ENCODE measurements at regions not wholly inside any gene's neighbourhood (a gene's known extent, or its start where the extent isn't known, plus 50 kb on each side); places are given as distances from the start of the nearest gene placed in this dataset.

DNA sequence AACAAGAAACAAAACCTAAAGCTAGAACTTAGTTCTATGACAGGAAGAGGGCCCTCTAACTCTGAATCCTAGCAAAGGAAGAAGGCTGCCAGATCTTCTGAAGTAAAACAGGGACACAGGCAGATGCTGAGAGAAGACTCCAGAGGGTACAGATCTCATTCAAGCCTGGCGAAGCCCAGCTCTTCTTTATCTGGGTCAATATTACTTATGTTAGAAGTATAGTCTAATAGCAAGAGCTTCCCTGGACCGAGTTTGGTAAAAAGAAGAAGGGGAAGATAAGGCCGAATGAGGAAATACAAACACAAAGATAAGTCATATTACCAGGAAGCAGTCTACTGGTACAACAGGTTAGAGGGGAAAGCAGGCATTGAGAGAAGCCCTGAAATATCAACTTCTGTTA, 79.9 kb upstream of the CCDC91 start:
- DNase-seq, result no peak

GRCh38 chr12:28114488-28114887, 75.8 kb upstream of the CCDC91 start:
- DNase-seq, result no peak

DNA sequence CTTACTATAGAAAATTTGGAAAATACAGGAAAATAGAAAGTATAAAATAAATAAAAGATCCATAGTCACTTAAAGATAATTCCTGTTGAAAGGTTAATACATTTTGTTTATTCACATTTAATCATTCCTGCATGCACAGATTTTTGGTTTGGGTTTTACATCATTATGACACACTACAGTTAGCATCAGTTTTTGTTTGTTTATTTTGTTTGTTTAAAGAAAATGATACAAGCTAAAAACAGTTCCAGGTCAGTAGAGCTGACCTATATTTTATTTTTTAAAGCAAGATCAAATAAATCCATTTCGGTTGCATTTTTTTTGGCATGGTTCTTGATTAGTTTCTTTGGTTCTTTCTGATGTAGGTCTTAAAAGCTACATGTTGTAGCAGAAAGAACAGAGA, 68.8 kb upstream of the CCDC91 start:
- no peak for DNase-seq

DNA sequence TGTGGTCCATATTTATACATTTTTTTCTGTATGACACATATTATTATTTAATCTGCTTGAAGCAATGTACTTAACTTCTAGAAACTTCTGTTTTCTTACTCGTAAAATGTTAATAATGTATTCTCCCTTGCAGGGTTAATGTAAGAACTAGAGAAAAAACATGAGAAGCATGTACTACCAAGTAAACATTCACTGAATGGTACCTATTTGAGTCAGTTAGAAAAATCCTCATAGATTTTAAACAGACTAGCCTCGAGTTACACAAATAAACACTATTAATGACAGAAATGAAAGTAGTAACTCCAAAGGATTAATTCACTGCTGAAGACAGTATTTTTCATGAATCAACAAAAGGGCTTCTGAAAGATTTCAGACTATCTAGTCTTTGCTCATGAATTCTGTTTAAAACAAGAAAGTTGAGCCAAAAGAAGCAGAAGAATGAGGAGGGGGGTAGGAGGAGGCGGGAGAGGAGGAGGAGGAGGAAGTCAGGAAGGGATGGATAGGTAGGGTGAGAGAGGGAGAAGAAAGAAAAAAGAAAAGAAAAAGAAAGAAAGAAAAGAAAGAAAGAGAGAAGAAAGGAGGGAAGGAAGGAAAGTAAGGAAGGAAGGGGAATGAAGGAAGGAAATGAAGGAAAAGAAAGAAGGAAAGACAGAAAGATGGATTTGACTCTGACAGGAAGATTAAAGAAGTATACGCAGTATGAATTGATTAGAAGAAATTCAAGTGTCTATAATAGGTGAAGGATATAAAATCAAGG, 68.2 kb upstream of the CCDC91 start:
- DNase-seq, result no peak

DNA sequence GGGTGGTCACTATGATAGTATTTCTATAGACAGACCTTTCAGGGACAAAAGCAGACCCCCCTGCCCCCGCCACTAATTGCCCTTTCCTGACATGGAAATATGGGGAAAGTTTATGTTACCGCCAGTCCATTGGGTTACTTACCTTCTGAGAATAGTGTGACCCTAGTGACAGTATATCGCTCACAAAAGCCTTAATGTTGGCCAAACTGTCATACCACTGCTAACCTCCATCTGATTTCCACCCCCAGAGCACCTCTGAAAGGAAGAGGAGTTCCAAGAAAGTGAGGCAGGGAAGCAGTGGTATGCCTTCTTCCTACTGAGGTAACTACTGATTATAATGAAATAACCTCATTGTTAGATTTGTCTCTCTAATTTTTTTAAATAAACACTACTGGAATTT, 67.5 kb upstream of the CCDC91 start:
- no peak for DNase-seq

DNA sequence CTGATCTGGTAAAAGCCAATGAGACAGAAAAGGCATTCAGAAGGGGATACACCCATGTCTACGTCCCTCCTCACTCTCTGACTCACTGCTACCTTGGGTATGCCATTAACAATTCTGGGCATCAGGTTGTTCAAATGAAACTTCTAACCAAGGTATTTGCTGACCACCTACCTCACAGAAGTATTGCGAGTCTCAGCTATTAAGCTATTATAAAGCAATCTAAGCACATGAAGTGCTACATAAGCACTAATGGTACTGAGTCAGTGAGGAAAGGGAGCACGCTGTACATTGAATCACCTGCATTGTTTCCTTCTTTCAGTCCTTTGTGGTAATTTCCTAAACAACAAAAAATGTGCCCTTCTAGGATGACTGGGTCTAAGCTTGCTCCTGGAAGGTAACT, 62.8 kb upstream of the CCDC91 start:
- DNase-seq, result no peak

GRCh38 chr12:28129031-28129430, 61.2 kb upstream of the CCDC91 start:
- no peak for DNase-seq

- DNase-seq, result no peak
These were observed 60.0 kb upstream of the CCDC91 start for GRCh38 chr12:28130234-28130624.

- no peak for DNase-seq
These were observed 59.3 kb upstream of the CCDC91 start for GRCh38 chr12:28130625-28131598.

- DNase-seq, result no peak
These were observed 57.9 kb upstream of the CCDC91 start for GRCh38 chr12:28132398-28132797.

- DNase-seq, result no peak
These were observed 54.3 kb upstream of the CCDC91 start for GRCh38 chr12:28135801-28136439.

DNA sequence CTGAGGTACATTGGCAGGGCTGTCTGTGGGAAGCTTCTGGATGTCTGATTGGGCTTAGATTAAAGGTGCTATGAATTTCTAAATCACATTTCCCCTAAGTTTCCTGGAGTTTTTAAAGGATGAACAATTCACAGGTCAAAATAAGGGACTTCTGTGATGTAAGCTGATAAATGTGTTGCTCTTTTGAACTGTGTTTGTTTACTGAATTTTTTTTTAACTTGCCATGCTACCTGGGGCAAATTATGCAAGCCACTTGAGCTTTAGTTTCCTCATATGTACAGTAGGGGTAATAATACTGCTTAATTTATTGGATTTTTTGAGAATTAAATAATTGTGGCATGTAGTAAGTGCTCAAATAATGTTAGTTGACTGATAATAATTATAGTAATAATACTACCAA, 52.8 kb upstream of the CCDC91 start:
- no peak for DNase-seq

GRCh38 chr12:28140404-28140803, 49.9 kb upstream of the CCDC91 start:
- no peak for DNase-seq

Data from 8988T (cell line).